NCI-H1694 treated with DMSO at 0.1 percent for 48 hours (cell line): ENCODE measurements at regions not wholly inside any gene's neighbourhood (a gene's known extent, or its start where the extent isn't known, plus 50 kb on each side); places are given as distances from the start of the nearest gene placed in this dataset.

Source experiments
- DNase-seq: peaks from one replicate; lab custom pipeline; 2025; lab: John Stamatoyannopoulos, UW

DNA sequence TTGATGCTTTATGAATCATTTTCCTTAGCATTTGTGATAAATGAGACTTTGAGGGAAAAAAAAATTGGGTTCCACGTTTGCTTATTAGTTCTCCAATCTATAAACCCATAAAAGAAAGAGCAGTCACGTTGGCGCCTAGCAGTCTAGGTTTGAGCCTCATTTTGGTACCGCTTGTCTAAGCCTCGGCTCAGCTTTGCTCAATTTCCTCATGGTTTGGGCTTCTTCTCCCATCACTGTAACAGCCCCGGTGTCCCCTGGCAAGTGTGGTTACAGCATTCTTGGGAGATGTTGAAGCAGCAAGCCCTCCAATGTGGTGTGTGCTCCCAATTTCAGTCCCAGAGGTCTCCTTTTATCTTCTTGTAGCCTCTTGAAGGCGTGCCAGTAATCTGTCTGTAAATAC lies 578.4 kb downstream of the CDK5RAP2 start:
- DNase-seq, result no peak

DNA sequence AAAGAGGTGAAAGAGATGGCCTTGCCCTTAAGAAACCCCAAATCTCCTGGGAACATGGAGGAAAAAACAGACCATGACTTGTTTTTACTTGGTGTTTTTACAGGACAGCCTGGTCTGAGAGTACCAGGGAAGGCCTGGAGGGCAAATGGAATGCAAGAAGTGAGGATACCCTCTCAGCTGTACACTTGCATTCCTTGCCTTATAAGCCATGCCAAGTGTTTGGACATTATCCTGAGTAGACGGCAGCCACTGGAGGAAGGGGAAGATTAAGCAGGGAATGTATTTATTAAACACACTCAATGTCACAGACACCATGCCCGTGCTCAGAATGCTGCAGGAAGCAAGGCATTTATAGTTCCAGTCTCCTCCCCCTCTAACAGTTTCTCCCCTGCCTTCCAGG lies 581.4 kb downstream of the CDK5RAP2 start:
- DNase-seq, result no peak

- no peak for DNase-seq
Measured at GRCh38 chr9:119991797-119992196, 588.2 kb downstream of the CDK5RAP2 start.

DNA sequence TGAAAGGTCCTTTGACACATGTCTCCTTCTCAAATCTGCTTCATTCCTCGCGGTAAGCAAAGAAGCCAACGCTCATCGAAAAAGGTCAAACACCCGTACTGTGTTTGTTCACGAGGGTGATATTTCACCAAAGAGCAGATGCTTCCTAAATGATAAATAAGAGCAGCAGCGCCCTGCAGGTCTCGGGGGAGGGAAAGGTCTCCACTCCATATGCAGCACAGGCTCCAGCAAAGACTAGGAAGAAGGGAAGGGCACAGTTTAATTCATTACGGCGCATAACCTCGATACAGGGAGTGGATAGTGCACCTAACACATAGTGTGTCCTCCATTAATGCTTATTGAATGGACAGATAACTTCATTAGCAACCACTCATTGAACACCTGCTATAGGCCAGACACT lies 593.3 kb downstream of the CDK5RAP2 start:
- DNase-seq, result peak; percentile 80

DNA sequence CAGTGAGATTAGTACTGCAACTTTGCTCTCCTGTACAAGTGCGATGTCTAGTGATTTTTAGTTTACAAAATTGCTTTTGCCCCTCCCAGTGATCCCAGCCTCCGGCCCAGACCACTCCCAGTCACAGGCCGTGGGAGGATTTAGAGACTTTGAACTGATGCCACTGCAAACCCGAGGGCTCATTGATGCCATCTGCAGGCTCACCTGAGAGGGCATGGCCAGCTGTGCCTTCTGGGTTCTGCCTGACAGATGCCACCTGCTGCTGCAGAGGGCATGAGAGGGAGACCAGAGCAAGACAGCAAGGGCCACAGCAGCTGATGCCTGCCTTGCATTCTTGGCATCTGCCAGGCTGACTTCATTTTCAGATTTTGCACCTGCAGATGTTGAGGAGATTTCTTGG lies 593.8 kb downstream of the CDK5RAP2 start:
- peak; percentile 84 for DNase-seq

DNA sequence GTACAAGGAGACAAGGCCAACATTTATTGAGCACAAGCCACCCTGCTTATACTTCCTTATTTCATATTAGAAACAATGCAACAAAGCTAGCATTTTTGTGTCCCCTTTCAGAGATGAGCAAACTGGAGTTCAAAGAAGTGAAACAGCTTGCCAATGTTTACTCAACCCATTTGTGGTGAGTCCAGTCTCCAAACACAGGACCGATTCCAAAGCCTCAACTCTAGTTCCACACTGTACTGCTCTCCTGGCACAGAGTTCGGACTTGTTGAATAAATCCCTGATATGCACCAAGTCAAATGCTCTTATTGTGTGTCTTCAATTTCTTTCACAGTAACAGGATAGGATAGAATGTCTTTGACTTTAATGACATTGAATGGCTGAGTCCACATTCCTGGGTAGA lies 604.8 kb upstream of the BRINP1 start:
- no peak for DNase-seq

DNA sequence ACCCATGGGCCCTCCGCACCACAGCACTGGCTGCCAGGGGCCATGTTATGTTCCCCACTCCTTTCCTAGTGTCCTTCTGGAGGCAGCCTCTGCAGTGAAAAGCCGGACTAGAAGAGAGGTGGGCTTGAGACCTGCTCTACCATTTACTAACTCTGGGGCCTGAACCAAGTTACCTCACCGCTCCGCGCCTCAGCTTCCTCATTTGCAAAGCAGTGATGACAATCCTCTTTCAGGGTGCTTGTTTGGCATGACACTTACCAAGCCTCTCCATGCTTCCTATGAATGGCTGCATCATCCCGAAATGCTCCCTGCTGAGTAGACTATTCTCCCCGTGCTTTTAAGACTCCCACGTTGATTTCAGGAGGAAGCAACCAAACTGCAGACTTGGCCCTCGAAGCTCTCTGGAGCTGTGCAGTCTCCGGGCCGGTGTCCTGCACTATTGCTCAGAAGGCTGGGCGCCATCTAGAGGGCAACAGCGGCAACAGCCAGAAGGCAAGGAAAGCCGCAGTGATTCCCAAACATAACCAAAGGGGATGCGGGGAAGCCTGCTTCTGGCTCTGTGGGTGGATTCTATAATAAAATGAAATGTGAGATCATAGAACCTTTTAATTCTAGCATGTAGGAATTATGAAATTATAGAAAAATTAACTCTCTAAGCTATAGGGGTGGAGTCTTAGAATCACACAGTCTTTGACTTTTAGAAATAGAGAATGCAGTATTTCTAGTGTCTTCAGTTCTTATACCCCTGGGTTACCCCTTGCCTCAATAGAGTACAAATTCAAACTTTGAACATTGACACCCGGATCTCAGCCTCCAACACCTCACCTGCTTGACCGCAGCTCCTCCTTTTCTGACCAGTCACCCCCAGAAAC lies 599.8 kb upstream of the BRINP1 start:
- DNase-seq, result peak; percentile 65

DNA sequence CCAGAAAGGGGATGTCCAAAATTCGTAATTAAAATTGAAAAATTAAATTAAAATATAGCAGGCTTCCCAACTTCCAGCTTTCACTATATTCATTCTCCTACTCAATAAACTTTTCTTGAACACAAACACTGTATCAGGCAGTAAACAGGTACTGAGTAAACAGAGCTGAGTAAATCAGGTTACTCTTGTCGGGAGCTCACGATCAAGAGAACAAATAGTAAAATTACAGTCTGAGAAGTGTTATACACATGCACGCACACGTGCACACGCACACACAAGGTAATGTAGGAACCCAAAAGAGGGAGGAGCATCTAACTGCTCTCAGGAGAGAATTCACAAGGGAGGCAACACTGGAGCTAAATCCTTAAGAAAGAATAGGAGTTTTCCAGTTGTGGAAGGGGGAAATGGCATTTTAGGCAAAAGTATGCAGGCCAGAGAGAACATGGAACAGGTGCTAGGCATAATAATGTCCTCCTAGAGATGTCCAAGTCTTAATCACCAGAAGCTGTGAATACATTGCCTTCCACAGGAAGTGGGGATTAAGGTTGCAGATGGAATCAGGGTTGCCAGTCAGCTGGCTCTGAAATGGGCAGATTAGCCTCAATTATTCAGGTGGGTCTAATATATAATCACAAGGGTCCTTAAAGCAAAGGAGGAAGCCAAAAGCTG lies 598.8 kb upstream of the BRINP1 start:
- DNase-seq, result no peak

DNA sequence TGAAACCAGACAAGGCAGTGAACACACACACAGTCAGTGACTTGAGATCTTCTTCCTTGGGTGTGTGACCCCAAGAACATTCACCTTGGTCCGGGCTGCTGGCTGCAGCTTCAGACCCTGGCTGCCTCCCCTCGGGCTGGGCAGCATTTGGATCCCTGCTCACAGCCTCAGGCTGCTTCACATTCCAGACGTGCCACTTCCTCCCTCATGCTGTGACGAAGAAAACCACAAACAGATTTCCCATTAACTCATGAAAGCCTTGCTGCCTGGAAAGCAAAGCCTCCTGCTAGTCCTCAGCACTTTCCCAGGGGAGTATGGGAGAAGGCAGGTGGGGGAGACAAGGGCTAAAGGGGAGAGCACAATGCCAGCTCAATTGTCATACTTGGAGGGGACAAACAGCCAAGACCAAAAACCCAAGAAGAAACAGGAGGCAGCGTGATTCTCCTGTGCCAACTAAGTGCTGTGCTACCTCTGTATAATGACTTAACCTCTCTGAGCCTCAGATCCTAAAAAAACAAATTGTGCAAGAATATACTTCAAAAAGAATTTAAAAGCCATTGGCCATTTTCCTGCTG lies 594.6 kb upstream of the BRINP1 start:
- no peak for DNase-seq

GRCh38 chr9:119963258-119963797 lies 594.1 kb upstream of the BRINP1 start:
- no peak for DNase-seq

DNA sequence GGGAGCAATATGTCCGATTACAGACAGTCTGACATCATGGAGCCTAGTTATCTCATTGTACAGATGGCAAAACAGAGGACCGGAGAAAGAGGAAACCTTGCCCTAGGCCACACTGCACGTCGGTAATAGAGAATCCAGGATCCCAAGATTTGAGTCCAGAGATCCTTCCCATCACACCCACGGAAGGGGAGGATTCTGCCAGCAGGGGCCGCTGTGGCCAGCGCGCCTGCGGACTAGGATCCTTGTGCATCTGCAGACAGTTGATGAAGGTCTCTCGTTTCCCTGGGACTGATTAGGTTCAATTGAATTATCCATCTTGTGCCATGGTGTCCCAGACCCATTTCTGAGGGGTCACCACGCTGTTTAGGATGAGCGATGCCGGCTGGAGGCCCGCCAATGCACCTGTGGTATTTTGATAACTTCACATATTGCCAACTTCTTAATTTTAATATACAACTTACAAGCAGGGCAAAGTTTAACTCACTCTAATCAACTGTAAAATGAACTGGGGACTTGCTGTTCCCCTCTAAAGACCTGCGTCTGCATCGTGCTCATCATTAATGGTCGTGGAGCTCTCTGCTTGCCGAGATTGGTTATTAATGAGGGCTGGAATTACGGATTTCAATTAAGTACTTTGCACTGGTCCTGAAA lies 592.7 kb upstream of the BRINP1 start:
- DNase-seq, result no peak

DNA sequence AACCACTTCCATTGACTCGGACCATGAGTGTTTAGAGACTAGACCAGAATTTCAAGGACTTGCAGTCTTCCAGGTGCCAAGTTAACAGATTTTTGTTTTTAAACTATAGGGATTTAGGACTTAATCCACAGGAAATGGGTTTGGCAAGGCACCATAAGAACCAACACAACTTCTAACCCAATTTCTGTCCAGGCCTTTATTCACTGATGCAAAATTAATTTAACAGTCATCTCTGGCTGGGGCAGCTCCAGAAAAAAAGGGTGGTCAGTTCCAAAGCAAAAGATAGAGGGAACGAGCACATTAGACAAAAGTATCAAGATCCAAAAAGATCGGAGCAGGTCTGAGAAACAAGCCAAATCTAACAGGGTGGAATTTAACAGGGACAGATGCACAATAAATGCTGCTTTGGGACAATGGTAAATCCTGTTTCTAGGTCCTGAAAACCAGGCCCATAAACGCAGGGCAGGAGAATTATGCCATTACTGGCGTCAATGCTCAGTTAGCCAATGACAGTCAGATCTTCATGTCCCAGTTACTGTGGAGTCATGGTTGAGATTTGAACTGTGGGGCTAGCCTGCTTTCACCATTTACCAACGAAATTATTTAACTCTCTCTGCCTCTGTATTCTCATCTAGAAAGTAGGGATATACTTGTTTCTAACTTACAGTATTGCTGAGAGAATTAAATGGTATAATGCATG lies 590.8 kb upstream of the BRINP1 start:
- DNase-seq, result no peak

DNA sequence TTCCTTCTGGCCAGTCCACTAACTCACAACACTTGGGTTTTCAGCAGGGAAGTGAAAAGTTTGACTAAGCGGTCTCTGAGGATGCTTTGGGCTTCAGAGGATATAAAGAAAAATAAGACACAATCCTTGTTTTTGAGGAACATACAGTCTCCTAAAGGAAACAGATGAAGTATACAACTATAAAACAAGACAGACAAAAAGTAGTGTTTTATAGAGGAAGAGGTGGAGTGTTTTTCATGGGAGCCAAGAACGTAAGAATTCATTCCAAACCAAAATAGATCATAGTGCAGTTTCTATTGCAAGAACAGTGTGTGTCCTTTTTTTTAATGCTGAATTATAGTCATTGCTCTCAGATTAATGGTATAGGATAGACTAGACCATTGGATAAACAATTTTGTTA lies 586.9 kb upstream of the BRINP1 start:
- DNase-seq, result no peak

DNA sequence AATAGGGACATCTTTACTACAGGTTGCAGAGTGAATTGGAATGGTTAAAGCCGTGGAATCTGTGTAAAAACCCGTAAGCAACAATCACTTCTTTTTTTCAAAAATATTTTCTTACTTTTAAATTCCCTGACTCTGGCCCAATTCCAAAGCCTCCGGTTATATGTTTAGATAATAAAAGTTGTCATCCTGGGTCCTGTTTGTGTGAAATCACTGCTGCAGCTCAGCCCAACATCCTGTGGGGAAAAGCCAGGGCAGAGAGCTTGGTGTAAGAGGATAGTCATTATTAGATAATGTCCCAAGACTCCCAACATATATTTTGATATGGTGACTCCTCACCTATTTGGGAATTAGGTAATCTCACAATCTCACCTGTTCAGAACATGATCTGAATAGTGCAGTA lies 586.0 kb upstream of the BRINP1 start:
- no peak for DNase-seq

- no peak for DNase-seq
Measured at GRCh38 chr9:119951591-119951990, 582.4 kb upstream of the BRINP1 start.

DNA sequence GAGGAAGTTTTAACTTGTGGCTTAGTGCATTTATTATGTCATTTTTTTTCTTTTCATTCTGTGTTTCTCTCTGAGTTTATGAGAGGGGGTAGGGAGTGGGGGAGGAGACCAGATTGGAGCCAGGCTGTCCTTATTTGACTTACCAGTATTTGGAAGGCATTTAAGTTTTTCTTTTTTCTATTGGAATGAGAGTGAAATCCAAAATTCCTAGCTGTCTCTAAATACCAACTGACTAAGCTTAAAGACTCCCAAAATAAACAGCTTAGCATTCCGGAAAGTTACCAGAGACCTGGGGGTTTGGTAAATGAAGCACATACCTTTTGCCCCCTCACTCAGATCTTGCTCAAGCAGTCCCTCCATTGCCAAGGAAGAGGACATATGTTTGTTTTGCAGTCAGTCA lies 581.9 kb upstream of the BRINP1 start:
- DNase-seq, result no peak

DNA sequence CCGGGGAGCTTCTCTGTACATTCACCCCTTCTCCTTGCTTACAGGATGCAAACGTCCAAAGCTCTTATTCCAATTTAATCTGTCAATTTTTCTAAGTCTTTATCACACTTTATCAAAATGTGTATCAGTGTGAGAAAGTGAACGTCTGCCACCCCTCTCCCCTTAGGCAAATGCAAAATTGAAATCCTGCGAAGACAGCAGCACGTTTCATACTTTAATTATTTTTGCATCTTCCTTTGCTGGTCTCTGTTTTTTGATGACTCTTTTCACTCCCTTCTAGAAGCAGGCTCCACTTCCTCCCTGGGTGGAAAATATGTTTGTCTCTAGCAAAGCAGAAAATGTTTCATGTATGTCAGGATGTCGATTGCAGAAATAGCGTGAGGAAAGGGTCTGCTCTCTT lies 576.5 kb upstream of the BRINP1 start:
- no peak for DNase-seq

DNA sequence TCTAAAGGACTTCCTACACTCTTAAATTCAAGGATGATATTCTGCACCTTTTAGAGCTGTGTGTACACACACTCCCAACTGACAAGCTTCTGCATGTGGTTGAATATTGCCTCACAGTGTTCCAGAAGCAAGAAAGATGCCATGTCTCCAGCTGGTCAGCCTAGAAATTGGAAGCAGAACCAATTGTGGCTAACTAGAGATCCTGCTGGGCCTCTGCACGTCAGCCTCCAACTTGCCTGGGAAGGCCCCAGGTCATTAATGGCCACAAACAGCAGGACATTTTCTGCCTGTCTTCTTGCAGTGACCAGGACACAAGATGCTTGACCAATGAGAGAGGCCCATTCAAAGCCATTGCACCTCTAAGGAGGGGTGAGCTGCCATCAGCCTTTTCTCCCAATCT lies 571.9 kb upstream of the BRINP1 start:
- no peak for DNase-seq

GRCh38 chr9:119938871-119939270 lies 569.6 kb upstream of the BRINP1 start:
- peak; percentile 56 for DNase-seq

DNA sequence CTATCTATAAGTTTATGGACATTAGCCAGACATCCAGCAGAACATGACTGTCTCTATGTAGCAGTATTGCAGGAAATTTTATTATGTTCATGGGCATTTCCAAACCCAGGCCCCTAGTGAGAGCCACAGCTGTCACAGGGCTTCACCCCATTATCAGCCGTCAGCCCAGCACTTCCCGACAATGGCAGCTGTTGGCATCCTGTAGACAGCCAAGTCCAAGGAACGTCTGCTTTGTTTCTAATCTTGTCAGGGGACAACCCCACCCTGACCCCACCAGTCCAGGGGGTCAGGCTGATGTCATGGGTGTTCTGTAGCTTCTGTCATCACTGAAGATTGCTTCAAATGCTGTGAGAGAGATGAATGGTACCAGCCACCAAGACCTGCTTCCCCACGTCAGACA lies 565.3 kb upstream of the BRINP1 start:
- no peak for DNase-seq

- no peak for DNase-seq
Measured at GRCh38 chr9:119933191-119933590, 564.0 kb upstream of the BRINP1 start.

DNA sequence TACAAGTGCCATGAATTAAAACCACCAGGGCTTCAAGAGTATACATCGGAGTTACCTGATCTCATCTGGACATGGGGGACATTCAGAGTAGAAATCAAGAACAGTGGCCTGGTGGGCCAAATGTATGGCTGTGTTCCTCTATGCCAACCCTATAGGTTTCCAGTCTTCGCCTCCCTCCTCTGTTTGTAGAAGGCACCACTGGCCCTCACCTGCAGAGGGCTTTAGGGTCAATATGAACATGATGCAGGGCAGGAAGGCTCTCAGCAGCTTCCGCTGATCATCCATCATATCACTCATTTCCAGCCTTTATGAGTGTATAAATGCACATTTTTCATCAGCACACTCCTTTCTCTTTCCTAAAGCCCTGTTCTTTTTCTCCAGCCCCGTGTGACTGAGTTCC lies 555.5 kb upstream of the BRINP1 start:
- no peak for DNase-seq
